GM12875 (cell line): ENCODE measurements at regions not wholly inside any gene's neighbourhood (a gene's known extent, or its start where the extent isn't known, plus 50 kb on each side); places are given as distances from the start of the nearest gene placed in this dataset.

ENCODE experiments used
- H3K4me3 ChIP-seq: one replicate; pipeline ENCODE4 v1.5.1; 2011; ENCODE audit warnings: low read depth, low read length, control low read depth
- TF ChIP-seq, protein P1 (sequence below): IDR thresholded peaks from 2 replicates; pipeline ENCODE4 v1.5.1; 2011; ENCODE audit warnings: low read depth, mild to moderate bottlenecking, control low read depth, inconsistent platforms, low read length, moderate library complexity, borderline replicate concordance; ENCODE audit not compliant: insufficient read depth

DNA sequence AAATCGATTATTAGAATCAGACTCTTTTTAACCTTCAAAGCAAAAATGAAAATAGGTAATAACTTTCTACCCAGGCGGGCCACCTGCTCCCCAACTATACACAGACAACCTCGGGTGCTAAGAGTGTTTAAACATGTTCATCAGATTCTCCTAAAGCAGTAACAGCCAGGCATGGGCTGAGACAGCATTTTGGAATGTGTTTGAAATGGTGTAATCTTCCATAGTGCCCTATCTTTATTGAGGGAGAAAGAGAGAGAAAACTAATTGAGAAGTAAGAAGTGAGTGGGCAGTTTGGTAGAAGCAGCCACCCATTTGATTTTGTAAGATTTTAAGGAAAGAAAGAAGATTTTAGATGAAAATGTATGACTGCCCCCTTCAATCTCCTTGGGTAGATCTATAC is 196.1 kb upstream of the CTAGE1 start:
- TF ChIP-seq, protein P1, sequence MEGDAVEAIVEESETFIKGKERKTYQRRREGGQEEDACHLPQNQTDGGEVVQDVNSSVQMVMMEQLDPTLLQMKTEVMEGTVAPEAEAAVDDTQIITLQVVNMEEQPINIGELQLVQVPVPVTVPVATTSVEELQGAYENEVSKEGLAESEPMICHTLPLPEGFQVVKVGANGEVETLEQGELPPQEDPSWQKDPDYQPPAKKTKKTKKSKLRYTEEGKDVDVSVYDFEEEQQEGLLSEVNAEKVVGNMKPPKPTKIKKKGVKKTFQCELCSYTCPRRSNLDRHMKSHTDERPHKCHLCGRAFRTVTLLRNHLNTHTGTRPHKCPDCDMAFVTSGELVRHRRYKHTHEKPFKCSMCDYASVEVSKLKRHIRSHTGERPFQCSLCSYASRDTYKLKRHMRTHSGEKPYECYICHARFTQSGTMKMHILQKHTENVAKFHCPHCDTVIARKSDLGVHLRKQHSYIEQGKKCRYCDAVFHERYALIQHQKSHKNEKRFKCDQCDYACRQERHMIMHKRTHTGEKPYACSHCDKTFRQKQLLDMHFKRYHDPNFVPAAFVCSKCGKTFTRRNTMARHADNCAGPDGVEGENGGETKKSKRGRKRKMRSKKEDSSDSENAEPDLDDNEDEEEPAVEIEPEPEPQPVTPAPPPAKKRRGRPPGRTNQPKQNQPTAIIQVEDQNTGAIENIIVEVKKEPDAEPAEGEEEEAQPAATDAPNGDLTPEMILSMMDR: no peak

DNA sequence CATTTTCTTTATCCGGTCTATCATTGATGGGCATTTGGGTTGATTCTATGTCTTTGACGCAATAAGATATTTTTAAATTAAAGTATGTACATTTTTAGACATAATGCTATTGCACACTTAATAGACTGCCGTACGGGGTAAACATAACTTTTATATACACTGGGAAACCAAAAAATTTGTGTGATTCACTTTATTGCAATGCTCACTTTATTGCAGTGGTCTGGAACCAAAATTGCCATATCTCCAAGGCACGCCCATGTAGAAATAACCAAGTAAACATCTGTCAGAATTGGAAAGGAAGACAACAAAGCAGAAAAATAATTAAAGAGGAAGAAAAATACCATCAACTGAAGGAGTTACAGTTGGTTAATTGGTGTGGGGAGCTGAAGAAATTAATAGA is 205.8 kb upstream of the CTAGE1 start:
- H3K4me3 ChIP-seq: no peak overlapping the region
- TF ChIP-seq, protein P1: no peak

More for the DNA sequence above, 196.1 kb upstream of the CTAGE1 start:
- H3K4me3 ChIP-seq: no peak overlapping the region

DNA sequence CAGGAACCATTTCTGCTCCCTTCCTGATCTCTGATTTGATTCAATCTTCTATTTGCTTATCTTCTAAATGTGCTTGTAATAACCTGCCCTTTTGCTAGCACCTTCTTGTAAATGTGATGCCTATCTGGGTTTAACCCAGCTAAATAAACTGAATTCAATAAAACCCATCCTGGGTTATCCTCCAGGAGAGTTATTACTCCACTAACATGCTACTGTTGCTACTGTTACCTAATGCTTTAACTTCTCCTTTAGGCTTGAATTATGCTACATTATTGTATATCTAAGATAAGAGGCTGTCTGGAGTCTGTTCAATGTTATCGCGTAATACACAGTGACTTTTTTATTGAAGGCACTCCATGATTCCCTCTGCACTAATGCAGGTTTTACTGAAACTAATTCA is 206.5 kb upstream of the CTAGE1 start:
- TF ChIP-seq, protein P1: no peak
- no peak overlapping the region for H3K4me3 ChIP-seq

DNA sequence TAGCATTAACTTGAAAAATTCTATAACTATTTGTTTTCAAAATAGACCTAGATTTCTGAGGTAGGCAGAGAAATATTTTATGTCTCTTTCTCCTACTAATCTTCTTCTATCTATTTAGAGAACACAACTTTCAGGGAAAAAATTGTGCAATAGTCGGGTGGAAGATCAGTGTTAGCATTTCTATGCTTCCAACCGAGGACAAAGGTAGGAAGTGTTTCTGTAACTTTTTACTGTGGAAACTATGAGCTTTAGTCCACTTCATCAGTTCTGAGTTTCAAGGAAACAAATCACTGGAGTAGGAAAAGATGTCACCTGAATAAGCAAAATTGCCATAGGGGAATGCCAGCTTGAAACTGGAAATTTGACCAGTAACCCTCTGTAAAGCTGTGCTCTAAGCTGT is 207.7 kb upstream of the CTAGE1 start:
- TF ChIP-seq, protein P1: no peak
- no peak overlapping the region for H3K4me3 ChIP-seq

DNA sequence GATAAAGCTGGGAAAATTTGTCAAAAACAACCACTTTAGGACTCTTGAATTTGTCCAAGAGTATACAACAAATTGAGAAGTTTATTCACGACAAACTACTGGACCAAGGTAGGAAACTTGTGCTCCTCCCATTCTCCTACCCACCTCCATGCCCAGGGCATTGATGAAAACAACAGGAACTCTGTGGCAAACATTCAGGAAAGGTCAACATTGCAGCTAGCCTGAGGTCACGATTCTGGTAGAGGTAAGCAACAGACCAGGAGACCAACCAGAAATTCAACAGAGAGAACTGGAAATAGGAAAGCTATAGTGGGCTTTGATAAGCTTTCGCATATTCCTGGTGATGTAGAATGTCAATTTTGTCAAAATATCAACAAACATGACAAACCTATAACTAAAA is 209.1 kb upstream of the CTAGE1 start:
- TF ChIP-seq, protein P1: no peak
- no peak overlapping the region for H3K4me3 ChIP-seq

DNA sequence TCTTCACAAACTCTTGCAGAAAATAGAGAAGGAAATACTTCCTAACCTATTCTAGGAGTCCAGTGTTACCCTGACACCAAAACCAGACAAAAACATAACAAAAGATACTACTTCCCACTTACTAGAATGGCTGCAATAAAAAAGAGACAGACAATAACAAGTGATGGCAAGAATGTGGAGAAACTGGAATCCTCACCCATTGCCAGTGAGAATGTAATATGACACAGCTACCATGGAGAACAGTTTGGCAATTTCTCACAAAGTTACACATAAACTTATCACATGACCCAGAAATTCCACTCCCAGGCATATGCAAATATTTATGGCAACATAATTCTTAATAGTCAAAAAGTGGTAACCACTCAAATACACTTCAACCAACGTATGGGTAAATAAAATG is 209.8 kb upstream of the CTAGE1 start:
- H3K4me3 ChIP-seq: no peak overlapping the region
- TF ChIP-seq, protein P1: no peak

DNA sequence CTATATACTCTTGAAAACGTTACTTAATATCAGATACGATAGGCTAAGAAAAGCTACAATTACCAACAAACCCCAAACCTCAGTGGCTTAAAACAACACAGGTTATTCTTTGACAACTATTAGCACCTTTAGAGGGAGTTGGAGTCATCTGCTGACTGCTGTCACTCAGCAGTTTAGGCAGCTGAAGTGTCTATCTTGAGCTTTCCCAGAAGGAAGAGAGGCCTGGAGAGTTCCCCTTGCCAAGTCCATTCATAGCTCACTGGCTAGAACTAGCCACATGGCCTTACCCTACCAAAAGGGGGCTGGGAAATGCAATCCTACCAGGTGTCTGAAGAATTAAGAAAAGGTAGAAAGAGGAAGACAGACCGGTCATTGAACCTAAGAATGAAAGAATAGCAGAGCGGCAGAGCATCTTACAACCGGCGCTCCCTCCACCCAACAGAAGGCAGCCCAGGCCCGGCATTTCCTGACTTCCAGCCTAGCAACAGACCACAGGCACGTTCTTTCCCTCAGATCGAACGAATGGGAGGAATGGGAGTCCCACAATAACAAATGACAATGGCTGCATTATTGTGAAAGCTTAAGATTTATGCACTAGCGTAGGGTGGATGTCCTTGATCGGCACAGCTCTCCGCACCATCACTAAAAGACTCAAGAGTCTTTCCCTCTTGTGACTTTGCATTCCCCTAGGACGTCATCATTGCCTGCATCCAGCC is 211.2 kb upstream of the CTAGE1 start:
- H3K4me3 ChIP-seq: no peak overlapping the region
- TF ChIP-seq, protein P1: no peak
